SK-N-SH (cell line): ENCODE measurements at regions not wholly inside any gene's neighbourhood (a gene's known extent, or its start where the extent isn't known, plus 50 kb on each side); places are given as distances from the start of the nearest gene placed in this dataset.

Source experiments
- EP300 ChIP-seq, 2 experiments: IDR thresholded peaks; 2 replicates each; pipeline versions ENCODE4 v1.4.0 to v1.6.1; 2012; ENCODE audit warnings: borderline replicate concordance in 1 of 2, low read depth in 1 of 2, low read length in 1 of 2
- EZH2phosphoT487 ChIP-seq: fragments of 200-600 bp; sonication (generic); IDR thresholded peaks from 2 replicates; pipeline ENCODE4 v1.6.1; 2017; ENCODE audit warnings: low read depth, mixed run types, mild to moderate bottlenecking, antibody characterized with exemption, moderate library complexity, borderline replicate concordance
- GATA2 ChIP-seq: sonication (generic); formaldehyde crosslinking; IDR thresholded peaks from 2 replicates; pipeline ENCODE4 v1.5.0; 2020; ENCODE audit warnings: mild to moderate bottlenecking, missing genetic modification reagents
- NFIC ChIP-seq: IDR thresholded peaks from 2 replicates; pipeline ENCODE4 v1.4.0; 2012; ENCODE audit warnings: borderline replicate concordance
- POLR2AphosphoS5 ChIP-seq: IDR thresholded peaks from 2 replicates; pipeline ENCODE4 v1.6.1; 2012; ENCODE audit warnings: low read depth, low read length
- RAD21 ChIP-seq: IDR thresholded peaks from 2 replicates; pipeline ENCODE4 v1.6.1; 2012; ENCODE audit warnings: mild to moderate bottlenecking, low read length
- RFX5 ChIP-seq: IDR thresholded peaks from 2 replicates; pipeline ENCODE4 v1.6.1; 2012; ENCODE audit warnings: mild to moderate bottlenecking, improper control_type of control experiment, low read length
- RXRA ChIP-seq: IDR thresholded peaks from 2 replicates; pipeline ENCODE4 v1.4.0; 2012; ENCODE audit warnings: low read depth, mild to moderate bottlenecking, borderline replicate concordance
- TF ChIP-seq, protein P1 (sequence below): fragments of 200-600 bp; sonication (generic); IDR thresholded peaks from 2 replicates; pipeline ENCODE4 v1.6.1; 2017; ENCODE audit warnings: antibody characterized with exemption, mild to moderate bottlenecking, moderate library complexity
- TF ChIP-seq, protein P2 (sequence below): IDR thresholded peaks from 2 replicates; pipeline ENCODE4 v1.4.0; 2012; ENCODE audit warnings: low read depth, borderline replicate concordance
- TF ChIP-seq, protein P3 (sequence below): IDR thresholded peaks from 2 replicates; pipeline ENCODE4; 2012
- TF ChIP-seq, protein P4 (sequence below): IDR thresholded peaks from 2 replicates; pipeline ENCODE4 v1.6.1; 2012; ENCODE audit warnings: mild to moderate bottlenecking, low read depth, low read length, moderate library complexity
- TF ChIP-seq, protein P5 (sequence below): IDR thresholded peaks from 2 replicates; pipeline ENCODE4 v1.4.0; 2012; ENCODE audit warnings: low read depth, borderline replicate concordance

DNA sequence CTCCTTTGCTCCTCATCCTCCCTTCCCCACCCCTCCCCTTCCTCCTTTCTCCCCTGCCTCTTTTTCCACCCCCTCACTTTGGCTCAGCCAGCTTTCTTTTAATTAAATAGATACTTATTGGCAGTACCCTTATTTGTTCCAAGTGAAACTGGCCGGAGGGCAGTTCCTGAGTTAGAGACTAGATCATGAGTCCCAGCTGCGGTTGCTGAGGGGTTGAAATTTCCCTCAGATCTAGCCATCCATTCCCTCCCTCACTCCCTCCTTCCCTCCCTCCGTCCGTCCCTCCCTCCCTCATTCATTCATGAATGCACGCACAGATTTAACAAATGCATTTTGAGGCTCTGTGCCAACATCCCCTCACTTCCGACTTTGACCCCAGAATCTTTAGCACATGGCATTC, 519.2 kb upstream of the EEF2KMT start:
- TF ChIP-seq, protein P1, sequence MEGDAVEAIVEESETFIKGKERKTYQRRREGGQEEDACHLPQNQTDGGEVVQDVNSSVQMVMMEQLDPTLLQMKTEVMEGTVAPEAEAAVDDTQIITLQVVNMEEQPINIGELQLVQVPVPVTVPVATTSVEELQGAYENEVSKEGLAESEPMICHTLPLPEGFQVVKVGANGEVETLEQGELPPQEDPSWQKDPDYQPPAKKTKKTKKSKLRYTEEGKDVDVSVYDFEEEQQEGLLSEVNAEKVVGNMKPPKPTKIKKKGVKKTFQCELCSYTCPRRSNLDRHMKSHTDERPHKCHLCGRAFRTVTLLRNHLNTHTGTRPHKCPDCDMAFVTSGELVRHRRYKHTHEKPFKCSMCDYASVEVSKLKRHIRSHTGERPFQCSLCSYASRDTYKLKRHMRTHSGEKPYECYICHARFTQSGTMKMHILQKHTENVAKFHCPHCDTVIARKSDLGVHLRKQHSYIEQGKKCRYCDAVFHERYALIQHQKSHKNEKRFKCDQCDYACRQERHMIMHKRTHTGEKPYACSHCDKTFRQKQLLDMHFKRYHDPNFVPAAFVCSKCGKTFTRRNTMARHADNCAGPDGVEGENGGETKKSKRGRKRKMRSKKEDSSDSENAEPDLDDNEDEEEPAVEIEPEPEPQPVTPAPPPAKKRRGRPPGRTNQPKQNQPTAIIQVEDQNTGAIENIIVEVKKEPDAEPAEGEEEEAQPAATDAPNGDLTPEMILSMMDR, result no peak
- TF ChIP-seq EZH2phosphoT487 (no peak), POLR2AphosphoS5 (no peak), GATA2 (CRISPR knock-in tag) (no peak), NFIC (no peak), EP300 (IDR thresholded peaks at IDR 0.05; ENCODE audit: borderline replicate concordance in 1 of 2, low read depth in 1 of 2, low read length in 1 of 2) (no peak), RAD21 (no peak), RXRA (no peak), RFX5 (no peak)
- TF ChIP-seq, protein P2, sequence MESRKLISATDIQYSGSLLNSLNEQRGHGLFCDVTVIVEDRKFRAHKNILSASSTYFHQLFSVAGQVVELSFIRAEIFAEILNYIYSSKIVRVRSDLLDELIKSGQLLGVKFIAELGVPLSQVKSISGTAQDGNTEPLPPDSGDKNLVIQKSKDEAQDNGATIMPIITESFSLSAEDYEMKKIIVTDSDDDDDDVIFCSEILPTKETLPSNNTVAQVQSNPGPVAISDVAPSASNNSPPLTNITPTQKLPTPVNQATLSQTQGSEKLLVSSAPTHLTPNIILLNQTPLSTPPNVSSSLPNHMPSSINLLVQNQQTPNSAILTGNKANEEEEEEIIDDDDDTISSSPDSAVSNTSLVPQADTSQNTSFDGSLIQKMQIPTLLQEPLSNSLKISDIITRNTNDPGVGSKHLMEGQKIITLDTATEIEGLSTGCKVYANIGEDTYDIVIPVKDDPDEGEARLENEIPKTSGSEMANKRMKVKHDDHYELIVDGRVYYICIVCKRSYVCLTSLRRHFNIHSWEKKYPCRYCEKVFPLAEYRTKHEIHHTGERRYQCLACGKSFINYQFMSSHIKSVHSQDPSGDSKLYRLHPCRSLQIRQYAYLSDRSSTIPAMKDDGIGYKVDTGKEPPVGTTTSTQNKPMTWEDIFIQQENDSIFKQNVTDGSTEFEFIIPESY, result no peak
- TF ChIP-seq, protein P3, sequence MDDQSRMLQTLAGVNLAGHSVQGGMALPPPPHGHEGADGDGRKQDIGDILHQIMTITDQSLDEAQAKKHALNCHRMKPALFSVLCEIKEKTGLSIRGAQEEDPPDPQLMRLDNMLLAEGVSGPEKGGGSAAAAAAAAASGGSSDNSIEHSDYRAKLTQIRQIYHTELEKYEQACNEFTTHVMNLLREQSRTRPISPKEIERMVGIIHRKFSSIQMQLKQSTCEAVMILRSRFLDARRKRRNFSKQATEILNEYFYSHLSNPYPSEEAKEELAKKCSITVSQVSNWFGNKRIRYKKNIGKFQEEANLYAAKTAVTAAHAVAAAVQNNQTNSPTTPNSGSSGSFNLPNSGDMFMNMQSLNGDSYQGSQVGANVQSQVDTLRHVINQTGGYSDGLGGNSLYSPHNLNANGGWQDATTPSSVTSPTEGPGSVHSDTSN, result no peak
- TF ChIP-seq, protein P4, sequence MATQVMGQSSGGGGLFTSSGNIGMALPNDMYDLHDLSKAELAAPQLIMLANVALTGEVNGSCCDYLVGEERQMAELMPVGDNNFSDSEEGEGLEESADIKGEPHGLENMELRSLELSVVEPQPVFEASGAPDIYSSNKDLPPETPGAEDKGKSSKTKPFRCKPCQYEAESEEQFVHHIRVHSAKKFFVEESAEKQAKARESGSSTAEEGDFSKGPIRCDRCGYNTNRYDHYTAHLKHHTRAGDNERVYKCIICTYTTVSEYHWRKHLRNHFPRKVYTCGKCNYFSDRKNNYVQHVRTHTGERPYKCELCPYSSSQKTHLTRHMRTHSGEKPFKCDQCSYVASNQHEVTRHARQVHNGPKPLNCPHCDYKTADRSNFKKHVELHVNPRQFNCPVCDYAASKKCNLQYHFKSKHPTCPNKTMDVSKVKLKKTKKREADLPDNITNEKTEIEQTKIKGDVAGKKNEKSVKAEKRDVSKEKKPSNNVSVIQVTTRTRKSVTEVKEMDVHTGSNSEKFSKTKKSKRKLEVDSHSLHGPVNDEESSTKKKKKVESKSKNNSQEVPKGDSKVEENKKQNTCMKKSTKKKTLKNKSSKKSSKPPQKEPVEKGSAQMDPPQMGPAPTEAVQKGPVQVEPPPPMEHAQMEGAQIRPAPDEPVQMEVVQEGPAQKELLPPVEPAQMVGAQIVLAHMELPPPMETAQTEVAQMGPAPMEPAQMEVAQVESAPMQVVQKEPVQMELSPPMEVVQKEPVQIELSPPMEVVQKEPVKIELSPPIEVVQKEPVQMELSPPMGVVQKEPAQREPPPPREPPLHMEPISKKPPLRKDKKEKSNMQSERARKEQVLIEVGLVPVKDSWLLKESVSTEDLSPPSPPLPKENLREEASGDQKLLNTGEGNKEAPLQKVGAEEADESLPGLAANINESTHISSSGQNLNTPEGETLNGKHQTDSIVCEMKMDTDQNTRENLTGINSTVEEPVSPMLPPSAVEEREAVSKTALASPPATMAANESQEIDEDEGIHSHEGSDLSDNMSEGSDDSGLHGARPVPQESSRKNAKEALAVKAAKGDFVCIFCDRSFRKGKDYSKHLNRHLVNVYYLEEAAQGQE, result no peak
- TF ChIP-seq, protein P5, sequence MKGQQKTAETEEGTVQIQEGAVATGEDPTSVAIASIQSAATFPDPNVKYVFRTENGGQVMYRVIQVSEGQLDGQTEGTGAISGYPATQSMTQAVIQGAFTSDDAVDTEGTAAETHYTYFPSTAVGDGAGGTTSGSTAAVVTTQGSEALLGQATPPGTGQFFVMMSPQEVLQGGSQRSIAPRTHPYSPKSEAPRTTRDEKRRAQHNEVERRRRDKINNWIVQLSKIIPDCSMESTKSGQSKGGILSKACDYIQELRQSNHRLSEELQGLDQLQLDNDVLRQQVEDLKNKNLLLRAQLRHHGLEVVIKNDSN, result no peak
